HepG2 (cell line): ENCODE measurements at regions not wholly inside any gene's neighbourhood (a gene's known extent, or its start where the extent isn't known, plus 50 kb on each side); places are given as distances from the start of the nearest gene placed in this dataset.

Experiments
- ATAC-seq: fragments of 200-7000 bp; cut with Tn5 transposase; 3 replicates; pipeline ENCODE4 v1.9.1; 2020; ENCODE audit warnings: mild to moderate bottlenecking, moderate library complexity
- BruUV-seq: library from RNA; stranded (reverse); fragments of 400-500 nt; replicated peaks from 2 replicates; lab custom pipeline; 2021; lab: Mats Ljungman, UMichigan
- CTCF ChIA-PET: fragments of 300-600 bp; formaldehyde crosslinking; extraction: SDS; loops from one replicate; lab custom pipeline; 2021; ENCODE audit warnings: low total read pairs, inconsistent platforms, low intra/inter-chr PET ratio; lab: Yijun Ruan, JAX
- POLR2A ChIA-PET: fragments of 350-600 bp; sonication (Branson Sonifier 250); formaldehyde crosslinking; loops from one replicate; lab custom pipeline; 2020; ENCODE audit warnings: antibody characterized with exemption, inconsistent platforms; lab: Yijun Ruan, JAX
- DNase-seq: peaks from one replicate; pipeline ENCODE4 v3.0.0-alpha.2; 2015; ENCODE audit warnings: low spot score
- FAIRE-seq: peaks from 3 replicates; lab custom pipeline; 2011; peaks lifted over from hg19 to GRCh38; lab: Jason Lieb, UNC
- H2AFZ ChIP-seq: one replicate; pipeline ENCODE4 v1.6.1; 2011; ENCODE audit warnings: low read length, inconsistent platforms
- H3K27ac ChIP-seq: fragments of 300-600 bp; 3 replicates; pipeline ENCODE4 v1.8.0; 2011; ENCODE audit warnings: mixed run types, mild to moderate bottlenecking, mixed read lengths, low read length, inconsistent platforms; ENCODE audit not compliant: insufficient read depth; ENCODE audit errors: extremely low read length
- H3K27me3 ChIP-seq, 2 experiments: fragments of 200-600 bp in 1 of 2; 2 replicates in 1 of 2; 3 replicates in 1 of 2; pipeline versions ENCODE4 v1.6.0 to v1.8.0; 2011; ENCODE audit warnings: low read length in 2 of 2, mild to moderate bottlenecking in 2 of 2, moderate library complexity in 2 of 2, inconsistent platforms in 1 of 2; ENCODE audit not compliant: insufficient read depth in 2 of 2, control insufficient read depth in 1 of 2
- H3K36me3 ChIP-seq, 2 experiments: fragments of 200-600 bp in 1 of 2; replicated peaks in 1 of 2; 2 replicates in 1 of 2; 3 replicates in 1 of 2; pipeline versions ENCODE4 v1.5.1 to v1.8.0; 2011; ENCODE audit warnings: low read length in 2 of 2, inconsistent platforms in 1 of 2; ENCODE audit not compliant: insufficient read depth in 2 of 2, control insufficient read depth in 1 of 2
- H3K4me1 ChIP-seq: 2 replicates; pipeline ENCODE4 v1.5.1; 2012; ENCODE audit warnings: low read length, inconsistent platforms; ENCODE audit not compliant: insufficient read depth
- H3K4me2 ChIP-seq: 2 replicates; pipeline ENCODE4 v1.6.0; 2011; ENCODE audit warnings: low read depth, low read length, inconsistent platforms
- H3K4me3 ChIP-seq, 3 experiments: fragments of 200-600 bp in 1 of 3; sonication (generic), shearing (Covaris generic) in 1 of 3; replicated peaks in 1 of 3; 2 replicates each; pipeline ENCODE4 v1.5.1; 2011 to 2016; ENCODE audit warnings: low read length in 3 of 3, inconsistent platforms in 2 of 3, low read depth in 2 of 3, mild to moderate bottlenecking in 2 of 3, control low read depth in 1 of 3, mixed read lengths in 1 of 3; ENCODE audit not compliant: insufficient read depth in 1 of 3
- H3K79me2 ChIP-seq: one replicate; pipeline ENCODE4 v1.6.1; 2011; ENCODE audit warnings: low read length, inconsistent platforms; ENCODE audit not compliant: insufficient read depth
- H3K9ac ChIP-seq: 2 replicates; pipeline ENCODE4 v1.6.0; 2011; ENCODE audit warnings: mild to moderate bottlenecking, low read depth, low read length, inconsistent platforms; ENCODE audit not compliant: insufficient read depth
- H3K9me3 ChIP-seq: 2 replicates; pipeline ENCODE4 v1.5.1; 2012; ENCODE audit warnings: mild to moderate bottlenecking, low read length
- H4K20me1 ChIP-seq: 2 replicates; pipeline ENCODE4 v1.6.0; 2011; ENCODE audit warnings: inconsistent platforms, mild to moderate bottlenecking, low read length, moderate library complexity; ENCODE audit not compliant: insufficient read depth
- KAT2B ChIP-seq: fragments of 150-350 bp; IDR thresholded peaks from 2 replicates; pipeline ENCODE4 v1.6.1; 2014; ENCODE audit warnings: low read depth, low read length, borderline replicate concordance
- SIN3B ChIP-seq: fragments of 150-350 bp; IDR thresholded peaks from 2 replicates; pipeline ENCODE4 v1.6.1; 2014; ENCODE audit warnings: low read length
- ZNF234 ChIP-seq: sonication (generic); formaldehyde crosslinking; conservative IDR thresholded peaks from 2 replicates; pipeline ENCODE4 v1.5.1; 2020; ENCODE audit warnings: mild to moderate bottlenecking, missing genetic modification reagents
- ZNF44 ChIP-seq: sonication (generic); formaldehyde crosslinking; IDR thresholded peaks from 2 replicates; pipeline ENCODE4 v1.5.1; 2020; ENCODE audit warnings: mild to moderate bottlenecking, missing genetic modification reagents
- WGBS: methylation state at CpG from one replicate; pipeline ENCODE4 v1.1.6; 2017; ENCODE audit warnings: low lambda C conversion rate; 5-methylcytosine and 5-hydroxymethylcytosine counted together
- in situ Hi-C: cut with HindIII; loops from 2 replicates; pipeline ENCODE4 v1.10.0; 2017; ENCODE audit warnings: low pct_unique_long_range_greater_than_20kb; ENCODE audit not compliant: extremely low pct_ligation_motif_present
- intact Hi-C: fragments of 100-400 bp; cut with micrococcal nuclease; formaldehyde crosslinking; loops from one replicate; pipeline ENCODE4 v1.10.0; 2022; ENCODE audit not compliant: unreplicated experiment
- TF ChIP-seq, protein P1 (sequence below): IDR thresholded peaks from 2 replicates; pipeline ENCODE4 v1.6.1; 2016; ENCODE audit warnings: low read depth, missing genetic modification reagents, missing compliant biosample characterization
- TF ChIP-seq, protein P2 (sequence below): sonication (generic); formaldehyde crosslinking; IDR thresholded peaks from 2 replicates; pipeline ENCODE4 v1.4.0; 2020; ENCODE audit warnings: mild to moderate bottlenecking, missing genetic modification reagents
- TF ChIP-seq, protein P3 (sequence below): sonication (generic); formaldehyde crosslinking; IDR thresholded peaks from 2 replicates; pipeline ENCODE4 v1.8.1; 2023; ENCODE audit warnings: mild to moderate bottlenecking, moderate library complexity, missing genetic modification reagents
- TF ChIP-seq, protein P4 (sequence below): sonication (generic); formaldehyde crosslinking; IDR thresholded peaks from 2 replicates; pipeline ENCODE4 v1.4.0; 2020; ENCODE audit warnings: low read depth, mild to moderate bottlenecking, missing genetic modification reagents

DNA sequence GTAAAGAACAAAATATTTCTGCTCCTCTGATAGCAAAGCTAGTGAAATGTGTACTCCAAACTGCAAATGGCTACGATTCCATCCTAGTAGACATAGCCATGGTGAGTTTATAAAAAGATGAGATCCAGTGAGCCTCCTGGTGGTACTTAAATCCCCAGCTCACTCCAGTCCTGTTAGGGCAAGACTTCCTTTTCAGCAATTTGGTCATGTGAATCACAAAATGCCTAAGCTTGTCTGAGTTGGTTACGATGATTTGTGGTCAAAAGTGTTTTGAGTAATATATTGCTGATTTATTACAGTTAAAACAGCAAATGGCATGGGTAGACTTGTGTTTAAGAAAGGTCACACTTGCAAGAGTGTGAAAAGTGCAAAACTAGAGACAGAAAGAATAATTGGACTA is 102.7 kb upstream of the NAV3 start (continued):
- no peak for TF ChIP-seq KAT2B

DNA sequence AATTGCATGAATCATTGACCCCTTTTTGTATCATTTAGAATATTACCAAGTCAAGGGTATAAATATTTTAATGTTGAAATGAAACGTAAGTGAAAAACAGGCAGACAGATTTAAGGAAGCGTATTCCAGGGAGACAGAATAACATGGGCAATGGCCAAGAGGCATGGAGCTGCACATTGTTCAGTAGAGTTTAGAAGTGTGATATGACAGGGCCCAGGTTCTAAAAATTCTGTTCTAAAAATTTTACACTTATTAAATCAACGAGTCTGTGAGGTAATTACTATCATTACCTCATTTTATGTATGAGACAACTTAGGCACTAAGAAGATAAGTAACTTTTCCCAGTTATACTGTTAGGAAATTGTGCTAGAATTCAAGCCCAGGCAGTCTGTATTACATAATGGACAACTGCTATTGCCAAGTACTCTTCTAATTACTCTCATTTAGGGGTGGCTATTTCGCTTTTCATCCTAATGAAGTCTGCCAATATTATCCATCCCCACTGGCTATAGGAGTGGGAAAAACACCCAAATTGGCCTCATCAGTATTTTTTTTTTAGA is 103.2 kb upstream of the NAV3 start:
- 8% methylated on average over 4 of the region's 4 CpGs for WGBS
- Histone ChIP-seq H3K4me3 (no peak overlapping the region), H3K4me1 (no peaks in the 10 kb centered on the region), H3K9ac (no peak overlapping the region), H4K20me1 (no peaks in the 10 kb centered on the region), H2AFZ (no peak overlapping the region), H3K4me2 (no peak overlapping the region), H3K27ac (no peak overlapping the region), H3K79me2 (no peaks in the 10 kb centered on the region), H3K9me3 (no peaks in the 10 kb centered on the region), H3K27me3 (no peaks in the 10 kb centered on the region), H3K36me3 (no peaks in the 10 kb centered on the region)
- ChIA-PET POLR2A (no interaction called here), CTCF (no interaction called here)
- ATAC-seq (no peak), FAIRE-seq (no peak), DNase-seq (no peak)
- intact Hi-C loops = no loop called here
- in situ Hi-C loops = no loop called here
- no TSS peak for BruUV-seq
- TF ChIP-seq ZNF44 (CRISPR knock-in tag) (no peak), ZNF234 (CRISPR knock-in tag) (no peak), SIN3B (no peak)
- TF ChIP-seq, protein P1, sequence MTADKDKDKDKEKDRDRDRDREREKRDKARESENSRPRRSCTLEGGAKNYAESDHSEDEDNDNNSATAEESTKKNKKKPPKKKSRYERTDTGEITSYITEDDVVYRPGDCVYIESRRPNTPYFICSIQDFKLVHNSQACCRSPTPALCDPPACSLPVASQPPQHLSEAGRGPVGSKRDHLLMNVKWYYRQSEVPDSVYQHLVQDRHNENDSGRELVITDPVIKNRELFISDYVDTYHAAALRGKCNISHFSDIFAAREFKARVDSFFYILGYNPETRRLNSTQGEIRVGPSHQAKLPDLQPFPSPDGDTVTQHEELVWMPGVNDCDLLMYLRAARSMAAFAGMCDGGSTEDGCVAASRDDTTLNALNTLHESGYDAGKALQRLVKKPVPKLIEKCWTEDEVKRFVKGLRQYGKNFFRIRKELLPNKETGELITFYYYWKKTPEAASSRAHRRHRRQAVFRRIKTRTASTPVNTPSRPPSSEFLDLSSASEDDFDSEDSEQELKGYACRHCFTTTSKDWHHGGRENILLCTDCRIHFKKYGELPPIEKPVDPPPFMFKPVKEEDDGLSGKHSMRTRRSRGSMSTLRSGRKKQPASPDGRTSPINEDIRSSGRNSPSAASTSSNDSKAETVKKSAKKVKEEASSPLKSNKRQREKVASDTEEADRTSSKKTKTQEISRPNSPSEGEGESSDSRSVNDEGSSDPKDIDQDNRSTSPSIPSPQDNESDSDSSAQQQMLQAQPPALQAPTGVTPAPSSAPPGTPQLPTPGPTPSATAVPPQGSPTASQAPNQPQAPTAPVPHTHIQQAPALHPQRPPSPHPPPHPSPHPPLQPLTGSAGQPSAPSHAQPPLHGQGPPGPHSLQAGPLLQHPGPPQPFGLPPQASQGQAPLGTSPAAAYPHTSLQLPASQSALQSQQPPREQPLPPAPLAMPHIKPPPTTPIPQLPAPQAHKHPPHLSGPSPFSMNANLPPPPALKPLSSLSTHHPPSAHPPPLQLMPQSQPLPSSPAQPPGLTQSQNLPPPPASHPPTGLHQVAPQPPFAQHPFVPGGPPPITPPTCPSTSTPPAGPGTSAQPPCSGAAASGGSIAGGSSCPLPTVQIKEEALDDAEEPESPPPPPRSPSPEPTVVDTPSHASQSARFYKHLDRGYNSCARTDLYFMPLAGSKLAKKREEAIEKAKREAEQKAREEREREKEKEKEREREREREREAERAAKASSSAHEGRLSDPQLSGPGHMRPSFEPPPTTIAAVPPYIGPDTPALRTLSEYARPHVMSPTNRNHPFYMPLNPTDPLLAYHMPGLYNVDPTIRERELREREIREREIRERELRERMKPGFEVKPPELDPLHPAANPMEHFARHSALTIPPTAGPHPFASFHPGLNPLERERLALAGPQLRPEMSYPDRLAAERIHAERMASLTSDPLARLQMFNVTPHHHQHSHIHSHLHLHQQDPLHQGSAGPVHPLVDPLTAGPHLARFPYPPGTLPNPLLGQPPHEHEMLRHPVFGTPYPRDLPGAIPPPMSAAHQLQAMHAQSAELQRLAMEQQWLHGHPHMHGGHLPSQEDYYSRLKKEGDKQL (CRISPR knock-in tag) = no peak
- TF ChIP-seq, protein P2, sequence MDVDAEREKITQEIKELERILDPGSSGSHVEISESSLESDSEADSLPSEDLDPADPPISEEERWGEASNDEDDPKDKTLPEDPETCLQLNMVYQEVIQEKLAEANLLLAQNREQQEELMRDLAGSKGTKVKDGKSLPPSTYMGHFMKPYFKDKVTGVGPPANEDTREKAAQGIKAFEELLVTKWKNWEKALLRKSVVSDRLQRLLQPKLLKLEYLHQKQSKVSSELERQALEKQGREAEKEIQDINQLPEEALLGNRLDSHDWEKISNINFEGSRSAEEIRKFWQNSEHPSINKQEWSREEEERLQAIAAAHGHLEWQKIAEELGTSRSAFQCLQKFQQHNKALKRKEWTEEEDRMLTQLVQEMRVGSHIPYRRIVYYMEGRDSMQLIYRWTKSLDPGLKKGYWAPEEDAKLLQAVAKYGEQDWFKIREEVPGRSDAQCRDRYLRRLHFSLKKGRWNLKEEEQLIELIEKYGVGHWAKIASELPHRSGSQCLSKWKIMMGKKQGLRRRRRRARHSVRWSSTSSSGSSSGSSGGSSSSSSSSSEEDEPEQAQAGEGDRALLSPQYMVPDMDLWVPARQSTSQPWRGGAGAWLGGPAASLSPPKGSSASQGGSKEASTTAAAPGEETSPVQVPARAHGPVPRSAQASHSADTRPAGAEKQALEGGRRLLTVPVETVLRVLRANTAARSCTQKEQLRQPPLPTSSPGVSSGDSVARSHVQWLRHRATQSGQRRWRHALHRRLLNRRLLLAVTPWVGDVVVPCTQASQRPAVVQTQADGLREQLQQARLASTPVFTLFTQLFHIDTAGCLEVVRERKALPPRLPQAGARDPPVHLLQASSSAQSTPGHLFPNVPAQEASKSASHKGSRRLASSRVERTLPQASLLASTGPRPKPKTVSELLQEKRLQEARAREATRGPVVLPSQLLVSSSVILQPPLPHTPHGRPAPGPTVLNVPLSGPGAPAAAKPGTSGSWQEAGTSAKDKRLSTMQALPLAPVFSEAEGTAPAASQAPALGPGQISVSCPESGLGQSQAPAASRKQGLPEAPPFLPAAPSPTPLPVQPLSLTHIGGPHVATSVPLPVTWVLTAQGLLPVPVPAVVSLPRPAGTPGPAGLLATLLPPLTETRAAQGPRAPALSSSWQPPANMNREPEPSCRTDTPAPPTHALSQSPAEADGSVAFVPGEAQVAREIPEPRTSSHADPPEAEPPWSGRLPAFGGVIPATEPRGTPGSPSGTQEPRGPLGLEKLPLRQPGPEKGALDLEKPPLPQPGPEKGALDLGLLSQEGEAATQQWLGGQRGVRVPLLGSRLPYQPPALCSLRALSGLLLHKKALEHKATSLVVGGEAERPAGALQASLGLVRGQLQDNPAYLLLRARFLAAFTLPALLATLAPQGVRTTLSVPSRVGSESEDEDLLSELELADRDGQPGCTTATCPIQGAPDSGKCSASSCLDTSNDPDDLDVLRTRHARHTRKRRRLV = no peak
- TF ChIP-seq, protein P3, sequence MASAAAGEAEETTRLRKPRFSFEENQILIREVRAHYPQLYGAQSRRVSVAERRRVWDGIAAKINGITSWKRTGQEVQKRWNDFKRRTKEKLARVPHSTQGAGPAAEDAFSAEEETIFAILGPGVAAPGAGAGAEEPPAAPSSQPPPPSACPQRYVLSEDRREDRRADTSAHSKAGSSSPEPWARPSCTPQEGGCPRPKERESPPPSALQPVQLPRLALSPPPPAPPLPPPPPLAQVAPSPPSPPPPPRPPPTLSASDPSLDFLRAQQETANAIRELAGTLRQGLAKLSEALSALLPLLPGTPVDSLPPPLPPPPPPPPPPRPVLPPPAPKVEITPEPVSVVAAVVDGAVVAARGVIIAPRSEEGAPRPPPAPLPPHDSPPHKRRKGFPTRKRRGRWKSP (CRISPR knock-in tag) = no peak
- TF ChIP-seq, protein P4, sequence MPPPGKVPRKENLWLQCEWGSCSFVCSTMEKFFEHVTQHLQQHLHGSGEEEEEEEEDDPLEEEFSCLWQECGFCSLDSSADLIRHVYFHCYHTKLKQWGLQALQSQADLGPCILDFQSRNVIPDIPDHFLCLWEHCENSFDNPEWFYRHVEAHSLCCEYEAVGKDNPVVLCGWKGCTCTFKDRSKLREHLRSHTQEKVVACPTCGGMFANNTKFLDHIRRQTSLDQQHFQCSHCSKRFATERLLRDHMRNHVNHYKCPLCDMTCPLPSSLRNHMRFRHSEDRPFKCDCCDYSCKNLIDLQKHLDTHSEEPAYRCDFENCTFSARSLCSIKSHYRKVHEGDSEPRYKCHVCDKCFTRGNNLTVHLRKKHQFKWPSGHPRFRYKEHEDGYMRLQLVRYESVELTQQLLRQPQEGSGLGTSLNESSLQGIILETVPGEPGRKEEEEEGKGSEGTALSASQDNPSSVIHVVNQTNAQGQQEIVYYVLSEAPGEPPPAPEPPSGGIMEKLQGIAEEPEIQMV (CRISPR knock-in tag) = no peak
